Loucy (cell line): ENCODE measurements at regions not wholly inside any gene's neighbourhood (a gene's known extent, or its start where the extent isn't known, plus 50 kb on each side); places are given as distances from the start of the nearest gene placed in this dataset.

Source experiments
- CTCF ChIP-seq: fragments of 200-600 bp; sonication (generic); conservative IDR thresholded peaks from 2 replicates; pipeline ENCODE4 v1.5.1; 2014; ENCODE audit warnings: mild to moderate bottlenecking, antibody characterized with exemption, low read length
- EZH2phosphoT487 ChIP-seq: fragments of 200-600 bp; IDR thresholded peaks from 2 replicates; pipeline ENCODE4 v1.6.1; 2018; ENCODE audit warnings: antibody characterized with exemption, mild to moderate bottlenecking, moderate library complexity, borderline replicate concordance

GRCh38 chr2:51322613-51323012 lies 290.7 kb upstream of the NRXN1 start:
- TF ChIP-seq CTCF (no peak), EZH2phosphoT487 (no peak)
